HK-2 (cell line): ENCODE measurements at regions not wholly inside any gene's neighbourhood (a gene's known extent, or its start where the extent isn't known, plus 50 kb on each side); places are given as distances from the start of the nearest gene placed in this dataset.

ENCODE experiments used
- DNase-seq: peaks from one replicate; pipeline ENCODE4 v3.0.0-alpha.2; 2018; ENCODE audit not compliant: unreplicated experiment

DNA sequence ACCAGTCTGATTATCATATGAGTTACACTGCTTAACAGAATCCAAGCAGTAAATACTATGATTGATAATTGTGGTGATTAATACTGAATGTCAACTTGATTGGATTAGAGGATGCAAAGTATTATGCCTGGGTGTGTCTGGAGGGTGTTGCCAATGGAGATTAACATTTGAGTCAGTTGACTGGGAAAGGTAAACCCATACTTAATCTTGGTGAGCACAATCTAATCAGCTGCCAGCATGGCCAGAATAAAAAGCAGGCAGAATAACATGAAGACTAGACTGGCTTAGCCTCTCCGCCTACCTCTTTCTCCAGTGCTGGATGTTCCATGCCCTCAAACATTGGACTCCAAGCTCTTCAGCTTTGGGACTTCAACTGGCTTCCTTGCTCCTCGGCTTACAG, 961.3 kb downstream of the ADGRL3 start:
- no peak for DNase-seq

DNA sequence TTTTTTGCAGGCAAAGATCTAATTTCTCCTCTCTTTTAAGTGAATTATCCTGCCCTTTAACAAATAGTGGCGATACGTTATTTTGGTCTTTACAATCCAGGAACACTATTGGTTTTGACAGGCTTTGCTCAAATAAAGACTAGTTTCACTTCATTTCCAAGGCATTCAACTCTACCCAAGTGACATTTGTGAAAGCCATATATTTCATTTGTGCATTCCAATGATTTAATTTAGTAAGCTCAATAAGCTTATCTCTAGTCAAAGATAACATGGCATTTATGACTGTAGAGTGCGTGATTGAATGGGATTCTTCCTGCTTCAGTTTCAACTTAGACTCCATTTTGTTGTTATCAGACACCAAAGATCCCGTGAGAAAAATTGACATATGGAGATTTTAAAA, 959.8 kb downstream of the ADGRL3 start:
- DNase-seq = no peak

DNA sequence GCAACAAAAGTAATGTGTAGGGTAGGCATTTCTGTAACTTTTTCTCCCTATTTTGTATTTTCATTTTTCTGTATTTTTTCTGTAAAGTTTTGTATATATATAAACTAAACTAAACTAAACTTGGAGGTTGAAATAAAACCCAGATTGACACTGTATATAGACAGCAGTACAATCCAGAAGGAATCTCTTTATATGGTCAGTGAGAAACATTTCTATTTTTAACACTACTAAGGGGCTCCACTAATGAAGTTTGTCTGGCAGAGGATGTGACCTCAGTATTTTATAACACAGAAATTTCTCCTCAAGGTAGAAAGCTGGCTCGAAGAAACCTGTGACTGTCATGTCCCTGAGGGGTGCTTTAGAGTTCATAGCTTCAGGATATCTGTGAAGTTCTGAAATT, 959.2 kb downstream of the ADGRL3 start:
- DNase-seq = no peak

DNA sequence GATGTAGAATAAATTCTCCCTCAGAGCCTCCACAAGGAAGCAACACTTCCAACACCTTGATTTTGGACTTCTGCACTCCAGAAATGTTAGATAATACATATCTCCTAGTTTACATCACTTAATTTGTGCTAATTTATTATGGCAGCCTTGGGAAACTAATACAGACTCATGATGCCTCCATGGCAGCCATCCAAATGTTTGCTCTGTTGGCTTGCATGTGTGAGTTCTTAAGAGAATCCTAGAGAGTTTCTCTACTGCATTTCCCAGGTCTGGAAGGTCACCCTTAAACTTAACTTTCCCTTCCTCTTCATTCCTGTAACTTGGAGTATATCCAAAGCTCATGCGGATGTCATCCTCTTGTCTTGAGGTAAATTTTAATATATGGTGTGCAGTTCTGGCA, 956.1 kb downstream of the ADGRL3 start:
- DNase-seq = no peak

DNA sequence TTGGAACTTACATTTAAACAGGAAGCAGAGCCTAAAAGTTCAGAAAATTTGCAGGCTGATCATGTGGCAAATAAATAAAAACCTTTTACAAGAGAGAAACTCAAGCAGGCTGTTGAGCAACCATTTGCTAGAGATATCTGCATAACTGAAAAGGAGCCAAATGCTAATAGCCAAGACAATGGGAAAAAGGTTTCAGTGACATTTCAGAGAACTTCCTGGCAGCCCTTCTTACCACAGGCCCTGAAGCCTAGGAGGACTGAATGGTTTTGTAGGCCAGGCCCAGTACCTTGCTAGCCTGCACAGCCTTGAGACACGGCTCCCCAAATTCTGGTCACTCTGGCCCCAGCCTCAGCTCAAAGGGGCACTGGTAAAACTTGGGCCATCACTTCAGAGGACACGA, 945.1 kb downstream of the ADGRL3 start:
- no peak for DNase-seq

DNA sequence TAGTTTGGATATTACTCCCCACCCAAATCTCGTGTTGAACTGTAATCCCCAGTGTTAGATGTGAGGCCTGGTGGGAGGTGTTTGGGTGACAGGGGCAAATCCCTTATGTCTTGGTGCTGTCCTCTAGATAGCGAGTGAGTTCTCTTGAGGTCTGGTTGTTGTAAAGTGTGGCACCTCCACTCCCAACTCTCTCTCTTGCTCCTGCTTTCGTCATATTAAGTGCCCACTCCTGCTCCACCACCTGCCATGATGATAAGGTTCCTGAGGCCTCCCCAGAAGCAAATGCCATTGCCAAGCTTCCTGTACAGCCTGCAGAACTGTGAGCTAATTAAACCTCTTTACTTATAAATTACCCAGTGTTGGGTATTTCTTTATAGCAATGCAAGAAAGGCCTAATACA, 944.3 kb downstream of the ADGRL3 start:
- no peak for DNase-seq

DNA sequence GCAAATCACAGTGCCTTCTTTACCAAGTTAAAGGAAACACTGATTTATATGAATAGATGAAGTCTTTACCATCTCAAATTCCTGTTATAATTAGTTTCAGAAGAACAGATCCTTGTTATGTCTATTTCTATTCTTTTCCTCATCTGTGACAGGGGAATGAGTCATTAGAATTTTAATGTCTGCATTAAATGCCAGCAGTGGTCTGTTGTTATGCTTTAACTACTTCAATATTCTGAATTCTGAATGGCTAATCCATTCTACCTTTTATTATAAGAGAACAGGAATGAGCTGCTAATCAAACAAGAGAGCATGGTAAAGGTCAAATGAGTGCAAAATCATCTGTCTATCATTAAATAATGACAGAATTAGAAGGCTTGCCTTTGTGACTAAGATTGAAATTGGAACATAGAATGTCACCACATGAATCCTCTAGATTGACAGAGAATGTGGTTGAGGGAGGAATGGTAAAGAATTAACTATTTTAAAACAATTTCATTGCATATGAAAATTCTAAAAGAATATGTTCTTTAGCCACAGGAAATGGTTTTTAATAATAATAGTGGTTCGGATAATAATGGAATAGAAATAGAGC, 935.5 kb downstream of the ADGRL3 start:
- no peak for DNase-seq

DNA sequence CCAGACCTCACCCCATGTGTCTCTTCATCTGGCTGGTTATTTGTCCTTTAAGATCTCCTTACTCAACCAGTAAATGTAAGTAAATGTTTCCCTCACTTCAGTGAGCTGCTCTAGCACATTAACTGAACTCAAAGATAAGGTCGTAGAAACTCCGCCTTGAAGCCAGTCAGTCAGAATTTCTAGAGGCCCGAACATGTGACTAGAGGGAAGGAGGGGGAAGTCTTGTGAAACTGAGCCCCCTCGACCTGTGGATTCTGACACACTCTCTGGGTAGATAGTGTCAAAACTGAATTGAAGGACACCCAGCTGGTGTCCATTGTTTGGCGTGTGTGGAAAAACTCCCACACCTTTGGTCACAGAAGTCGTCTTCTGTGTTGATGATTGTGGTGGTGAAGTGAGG, 933.9 kb downstream of the ADGRL3 start:
- DNase-seq = no peak

DNA sequence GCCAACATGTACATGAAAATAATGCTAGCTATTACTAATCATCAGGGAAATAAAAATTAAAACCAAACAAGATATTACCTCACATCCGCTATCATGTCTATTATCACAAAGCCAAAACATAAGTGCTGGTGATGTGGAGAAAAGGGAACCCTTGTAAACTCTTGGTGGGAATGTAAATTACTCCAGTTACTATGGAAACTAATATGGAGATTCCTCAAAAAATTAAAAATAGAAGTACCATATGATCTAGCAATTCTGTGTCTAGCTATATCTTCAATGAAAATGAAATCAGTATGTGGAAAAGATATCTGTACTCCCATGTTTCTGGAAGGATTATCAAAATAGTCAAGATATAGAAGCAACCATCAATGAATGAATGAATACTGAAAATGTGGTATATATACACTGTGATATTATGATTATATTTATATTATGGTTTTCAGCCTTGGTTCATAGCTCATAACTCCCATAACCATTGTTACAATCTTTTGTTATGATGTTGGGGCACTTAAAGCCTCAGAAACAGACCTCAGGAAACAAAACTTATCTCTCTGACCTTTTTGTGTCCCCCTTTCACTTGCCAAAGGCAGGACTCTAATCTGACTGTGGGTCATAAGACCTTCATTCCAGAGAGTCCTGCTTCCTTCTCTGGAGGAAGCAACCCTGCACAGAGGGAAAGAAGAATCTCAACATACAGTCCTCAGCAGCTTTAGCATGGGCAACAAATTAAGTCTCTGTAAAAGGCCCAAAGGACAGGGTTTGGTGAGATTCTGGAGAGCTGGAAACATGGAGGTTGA, 933.2 kb downstream of the ADGRL3 start:
- DNase-seq = no peak

DNA sequence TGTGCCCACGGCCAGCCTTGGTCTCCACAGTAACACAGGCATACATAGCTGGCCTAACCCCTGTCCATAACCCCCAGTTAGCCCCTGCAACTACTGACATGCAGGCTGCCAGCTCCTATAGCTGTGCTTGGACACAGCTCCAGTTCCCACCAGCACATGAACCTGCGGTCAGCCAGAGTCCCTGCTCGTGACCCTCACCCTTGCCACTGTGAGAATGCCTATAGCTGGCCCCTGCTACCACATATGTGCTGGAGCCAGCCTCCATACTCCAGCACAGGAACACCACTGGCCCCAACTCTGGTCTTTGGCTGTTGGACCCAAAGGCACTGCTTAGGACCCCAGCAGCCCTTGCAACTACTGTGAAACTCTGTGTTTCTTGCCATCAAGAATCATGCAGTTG, 930.9 kb downstream of the ADGRL3 start:
- DNase-seq = no peak

DNA sequence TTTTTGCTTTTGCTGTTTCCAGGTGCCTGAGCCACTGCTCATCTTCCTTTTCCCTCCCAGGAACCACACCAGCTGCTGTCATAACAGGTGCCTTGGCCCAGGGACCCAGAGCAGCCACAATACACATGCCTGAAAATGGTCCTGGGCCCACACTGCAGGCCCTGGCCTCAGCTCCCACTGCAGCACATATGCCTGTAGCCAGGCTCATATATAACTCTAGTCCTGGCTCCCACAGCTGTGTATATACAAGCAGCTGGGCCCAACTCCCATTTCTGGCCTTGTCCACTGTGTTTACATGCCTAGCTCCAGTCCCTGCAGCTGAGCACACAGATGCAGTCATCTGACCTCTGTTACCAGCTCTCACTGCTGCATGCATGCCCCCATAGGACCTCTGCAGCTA, 930.5 kb downstream of the ADGRL3 start:
- no peak for DNase-seq

DNA sequence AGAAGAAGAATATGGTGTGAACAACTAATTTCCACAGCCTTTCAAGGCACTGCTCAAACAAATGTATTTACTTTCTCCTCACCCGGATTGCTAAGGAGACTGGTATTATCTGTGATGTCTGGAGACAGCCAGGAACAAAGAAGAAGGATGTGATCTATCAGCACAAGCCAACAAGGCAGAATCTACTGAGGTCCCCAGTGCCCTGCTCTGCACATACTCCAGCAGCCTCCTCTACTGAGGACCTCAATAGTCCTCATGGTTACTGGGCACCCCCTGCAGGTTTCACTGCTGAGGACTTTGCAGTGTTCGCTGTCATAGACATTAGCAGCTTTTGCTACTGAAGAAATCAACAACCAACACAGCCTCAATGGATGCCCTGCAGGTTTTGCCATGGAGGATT, 930.1 kb downstream of the ADGRL3 start:
- DNase-seq = no peak
